LNCAP (cell line): ENCODE measurements at regions not wholly inside any gene's neighbourhood (a gene's known extent, or its start where the extent isn't known, plus 50 kb on each side); places are given as distances from the start of the nearest gene placed in this dataset.

Experiments
- CTCF ChIP-seq: fragments of 450-650 bp; IDR thresholded peaks from 2 replicates; pipeline ENCODE4 v1.5.1; 2017; ENCODE audit warnings: mild to moderate bottlenecking

- no peak for TF ChIP-seq CTCF
Measured at GRCh38 chr4:79173186-79173585, 152.7 kb downstream of the NAA11 start.

GRCh38 chr4:79170077-79170476 lies 155.8 kb downstream of the NAA11 start:
- no peak for TF ChIP-seq CTCF

- TF ChIP-seq CTCF: no peak
Measured at GRCh38 chr4:79164907-79165610, 160.8 kb downstream of the NAA11 start.

GRCh38 chr4:79163981-79164490 lies 161.8 kb downstream of the NAA11 start:
- no peak for TF ChIP-seq CTCF

- TF ChIP-seq CTCF: no peak
Measured at GRCh38 chr4:79160962-79161361, 164.9 kb downstream of the NAA11 start.

- no peak for TF ChIP-seq CTCF
Measured at GRCh38 chr4:79155336-79155735, 170.5 kb downstream of the NAA11 start.

GRCh38 chr4:79150820-79151416 lies 174.9 kb downstream of the NAA11 start:
- no peak for TF ChIP-seq CTCF
